ENCODE measurements at regions not wholly inside any gene's neighbourhood (a gene's known extent, or its start where the extent isn't known, plus 50 kb on each side); places are given as distances from the start of the nearest gene placed in this dataset.

- TF ChIP-seq CTCF (IDR thresholded peaks at IDR 0.05) (no peak), POLR2A (IDR thresholded peaks at IDR 0.05) (no peak)
Measured at GRCh38 chr12:5317556-5317955, 114.4 kb upstream of the NTF3 start.
